ENCODE measurements at regions not wholly inside any gene's neighbourhood (a gene's known extent, or its start where the extent isn't known, plus 50 kb on each side); places are given as distances from the start of the nearest gene placed in this dataset.

- ChIA-PET CTCF (no interaction called here), POLR2A (ENCODE audit: low non-redundant PET) (no interaction called here)
- intact Hi-C loops (cut with micrococcal nuclease; ENCODE audit: unreplicated experiment) = no loop called here
- H3K27ac ChIP-seq (ENCODE audit: low read depth, low read length, poor library complexity, severe bottlenecking) = peak overlapping the region; percentile 39
- no TSS peak for BruUV-seq (replicated peaks)
- H3K4me3 ChIP-seq (ENCODE audit: low read depth, low read length, poor library complexity, severe bottlenecking) = no peak overlapping the region
- H3K9me3 ChIP-seq (ENCODE audit: low read depth, low read length, poor library complexity, severe bottlenecking) = no peaks in the 10 kb centered on the region
- TF ChIP-seq CTCF (conservative IDR thresholded peaks at IDR 0.05; ENCODE audit: low read depth, low read length) (no peak), EZH2 (IDR thresholded peaks at IDR 0.05; ENCODE audit: borderline replicate concordance, low read depth, low read length, poor library complexity, severe bottlenecking) (no peak)
- no peaks in the 10 kb centered on the region for H3K27me3 ChIP-seq (replicated peaks; ENCODE audit: insufficient read depth, low read depth, low read length, poor library complexity)
- peaks cover 70% of the 10 kb centered on the region for H3K4me1 ChIP-seq (ENCODE audit: insufficient read depth, low read length, poor library complexity, severe bottlenecking)
- H3K36me3 ChIP-seq (ENCODE audit: insufficient read depth, low read length, poor library complexity, severe bottlenecking) = no peaks in the 10 kb centered on the region
- no peak for DNase-seq (ENCODE audit: low spot score)
These were observed 54.3 kb upstream of the PKDCC start for GRCh38 chr2:41993435-41993925.

GRCh38 chr2:41994233-41994637 lies 53.6 kb upstream of the PKDCC start:
- Histone ChIP-seq H3K36me3 (ENCODE audit: insufficient read depth, low read length, poor library complexity, severe bottlenecking) (no peaks in the 10 kb centered on the region), H3K27me3 (replicated peaks; ENCODE audit: insufficient read depth, low read depth, low read length, poor library complexity) (no peaks in the 10 kb centered on the region), H3K9me3 (ENCODE audit: low read depth, low read length, poor library complexity, severe bottlenecking) (no peaks in the 10 kb centered on the region), H3K4me1 (ENCODE audit: insufficient read depth, low read length, poor library complexity, severe bottlenecking) (peaks cover 70% of the 10 kb centered on the region), H3K27ac (ENCODE audit: low read depth, low read length, poor library complexity, severe bottlenecking) (peak overlapping the region; percentile 24), H3K4me3 (ENCODE audit: low read depth, low read length, poor library complexity, severe bottlenecking) (no peak overlapping the region)
- TF ChIP-seq CTCF (conservative IDR thresholded peaks at IDR 0.05; ENCODE audit: low read depth, low read length) = no peak
- no peak for TF ChIP-seq EZH2 (IDR thresholded peaks at IDR 0.05; ENCODE audit: borderline replicate concordance, low read depth, low read length, poor library complexity, severe bottlenecking)
- no TSS peak for BruUV-seq (replicated peaks)
- intact Hi-C loops (cut with micrococcal nuclease; ENCODE audit: unreplicated experiment) = no loop called here
- ChIA-PET POLR2A (ENCODE audit: low non-redundant PET) (no interaction called here), CTCF (no interaction called here)
- DNase-seq (ENCODE audit: low spot score) = peak; percentile 84

GRCh38 chr2:41994661-41995060 lies 53.2 kb upstream of the PKDCC start:
- no peaks in the 10 kb centered on the region for H3K9me3 ChIP-seq (ENCODE audit: low read depth, low read length, poor library complexity, severe bottlenecking)
- BruUV-seq (replicated peaks) = no TSS peak
- H3K4me3 ChIP-seq (ENCODE audit: low read depth, low read length, poor library complexity, severe bottlenecking) = no peak overlapping the region
- H3K4me1 ChIP-seq (ENCODE audit: insufficient read depth, low read length, poor library complexity, severe bottlenecking) = peaks cover 69% of the 10 kb centered on the region
- H3K27ac ChIP-seq (ENCODE audit: low read depth, low read length, poor library complexity, severe bottlenecking) = peak overlapping the region; percentile 24
- ChIA-PET CTCF (no interaction called here), POLR2A (ENCODE audit: low non-redundant PET) (no interaction called here)
- no peak for DNase-seq (ENCODE audit: low spot score)
- no peaks in the 10 kb centered on the region for H3K36me3 ChIP-seq (ENCODE audit: insufficient read depth, low read length, poor library complexity, severe bottlenecking)
- intact Hi-C loops (cut with micrococcal nuclease; ENCODE audit: unreplicated experiment) = no loop called here
- no peaks in the 10 kb centered on the region for H3K27me3 ChIP-seq (replicated peaks; ENCODE audit: insufficient read depth, low read depth, low read length, poor library complexity)
- TF ChIP-seq EZH2 (IDR thresholded peaks at IDR 0.05; ENCODE audit: borderline replicate concordance, low read depth, low read length, poor library complexity, severe bottlenecking) = no peak
- no peak for TF ChIP-seq CTCF (conservative IDR thresholded peaks at IDR 0.05; ENCODE audit: low read depth, low read length)

All from A673 (cell line).